Left renal pelvis (tissue), 4 donors: ENCODE measurements at regions not wholly inside any gene's neighbourhood (a gene's known extent, or its start where the extent isn't known, plus 50 kb on each side); places are given as distances from the start of the nearest gene placed in this dataset.

Source experiments
- DNase-seq, 4 donors: peaks; one replicate each; pipeline ENCODE4 v3.0.0-alpha.2; 2013; ENCODE audit warnings: low read depth in 4 of 4, low spot score in 3 of 4

DNA sequence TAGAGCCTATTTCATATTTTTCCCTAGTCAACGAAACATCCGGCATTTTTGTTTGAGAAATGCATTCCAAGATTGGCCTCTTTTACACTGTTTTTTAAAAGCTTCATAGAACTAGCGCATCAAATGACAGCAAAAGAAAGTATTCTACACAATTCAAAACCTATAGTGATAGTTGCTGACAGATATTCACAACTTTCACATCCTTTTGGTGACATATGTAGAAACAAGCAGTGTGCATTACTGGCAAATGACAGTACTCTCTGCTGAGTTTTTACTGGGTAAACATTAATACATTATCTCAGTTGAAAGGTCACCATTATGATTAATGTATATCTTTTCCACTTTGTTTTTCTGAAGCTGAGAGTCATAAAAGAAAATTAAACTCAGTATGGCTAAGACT is 135.4 kb upstream of the RGS18 start:
- DNase-seq: no peak

DNA sequence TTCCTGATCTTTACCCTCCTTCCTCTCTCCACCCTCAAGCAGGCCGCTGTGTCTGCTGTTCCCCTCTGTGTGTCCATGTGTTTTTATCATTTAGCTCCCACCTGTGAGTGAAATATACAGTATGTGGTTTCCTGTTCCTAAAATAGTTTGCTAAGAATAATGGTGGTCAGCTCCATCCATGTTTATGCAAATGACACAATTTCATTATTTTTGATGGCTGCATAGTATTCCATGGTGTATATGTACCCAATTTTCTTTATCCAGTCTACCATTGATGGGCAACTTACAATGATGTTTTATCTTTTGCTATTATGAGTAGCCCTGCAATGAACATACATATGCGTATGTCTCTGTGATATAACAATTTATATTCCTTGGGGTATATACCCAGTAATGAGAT is 133.4 kb upstream of the RGS18 start:
- DNase-seq: no peak

DNA sequence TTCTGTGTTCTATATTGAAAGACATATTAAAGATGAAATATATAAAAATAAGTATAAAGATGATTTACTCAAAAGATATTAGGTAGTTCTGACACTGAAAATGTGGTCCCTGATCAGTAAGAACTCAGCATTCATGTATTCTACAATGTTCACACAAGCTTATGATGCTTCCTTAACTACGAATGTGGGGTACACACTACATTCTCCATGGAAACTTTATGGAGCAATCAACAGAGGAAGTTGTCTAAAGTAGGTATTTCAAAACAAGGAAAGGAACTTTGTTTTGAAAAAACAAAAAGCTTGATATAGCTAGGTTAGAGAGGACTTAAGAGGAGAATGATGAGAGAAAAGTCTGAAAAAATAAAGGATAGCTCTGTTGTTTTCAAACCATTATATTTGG is 119.7 kb upstream of the RGS18 start:
- DNase-seq: no peak

DNA sequence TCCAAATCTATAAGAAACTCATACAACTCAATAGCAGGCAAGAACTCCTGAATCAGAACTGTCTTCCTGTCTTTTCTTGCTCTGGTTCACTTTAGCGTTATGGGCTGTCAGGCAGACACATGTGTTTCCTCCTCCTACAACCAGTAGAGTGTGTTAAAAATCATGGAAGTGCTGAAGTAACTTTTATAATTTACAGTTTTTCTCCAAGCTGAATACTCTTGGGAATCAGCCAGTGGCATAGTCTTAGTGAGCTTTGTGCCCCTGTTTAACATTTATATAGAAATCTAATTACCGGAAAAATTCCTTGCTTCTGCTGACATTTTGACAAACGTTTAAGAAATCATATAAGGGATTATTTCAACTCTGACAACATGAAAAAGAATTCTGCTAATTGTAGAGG is 113.1 kb upstream of the RGS18 start:
- DNase-seq: no peak

DNA sequence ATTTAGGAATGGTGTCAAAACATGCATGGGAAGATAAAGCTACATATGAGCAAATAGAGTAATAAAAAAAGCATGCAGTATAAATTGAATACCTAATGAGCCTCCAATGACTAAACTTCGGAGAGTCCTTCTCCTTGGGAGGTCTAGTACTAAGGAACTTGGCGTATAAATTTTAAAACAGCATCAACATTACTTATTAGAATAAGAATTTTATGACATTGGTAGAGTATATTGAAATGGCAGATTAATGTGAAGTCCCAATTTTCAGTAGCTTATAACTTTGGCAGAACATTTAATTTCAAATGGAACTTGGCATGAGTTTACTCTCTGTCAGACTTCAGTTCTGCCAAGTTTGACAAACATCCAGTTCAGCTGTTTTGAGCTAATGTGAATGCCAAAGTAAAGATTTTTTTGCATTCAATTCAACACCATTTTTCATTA is 104.7 kb upstream of the RGS18 start:
- no peak for DNase-seq

DNA sequence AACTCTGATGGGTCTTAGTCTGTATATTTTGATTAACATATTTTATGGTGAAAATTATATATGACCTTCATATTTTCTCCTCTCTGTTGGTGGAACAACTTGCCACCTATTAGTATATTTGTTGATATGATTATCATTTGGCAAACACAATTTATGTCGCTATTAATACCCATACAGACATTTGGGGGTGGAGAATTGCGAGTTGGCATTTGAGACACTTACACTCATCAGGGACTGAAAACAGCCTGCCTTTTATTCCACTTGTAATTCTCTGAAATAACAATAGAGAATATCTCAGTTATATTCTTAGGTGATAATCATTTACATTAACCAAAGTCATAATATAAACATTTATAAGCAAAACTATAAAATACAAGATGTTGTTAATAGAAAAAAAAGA is 100.5 kb upstream of the RGS18 start:
- no peak for DNase-seq

DNA sequence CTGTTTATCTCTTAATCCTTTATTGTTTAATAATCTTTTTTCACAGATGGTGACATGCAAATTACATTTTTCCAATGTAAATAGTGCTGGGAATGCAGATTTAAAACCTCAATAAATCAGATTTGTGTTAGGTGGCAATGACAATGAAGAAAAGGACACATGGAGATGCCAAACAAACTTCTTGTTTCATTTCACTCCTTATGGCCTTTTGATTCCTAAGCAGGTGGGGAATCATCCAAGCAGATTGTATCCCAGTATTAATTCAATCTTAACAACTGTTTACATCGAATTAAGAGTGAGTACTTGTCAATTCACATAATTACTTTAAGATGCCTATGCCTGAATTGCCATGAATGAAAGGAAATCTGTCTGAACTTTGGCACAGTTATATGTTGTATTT is 98.9 kb upstream of the RGS18 start:
- no peak for DNase-seq

DNA sequence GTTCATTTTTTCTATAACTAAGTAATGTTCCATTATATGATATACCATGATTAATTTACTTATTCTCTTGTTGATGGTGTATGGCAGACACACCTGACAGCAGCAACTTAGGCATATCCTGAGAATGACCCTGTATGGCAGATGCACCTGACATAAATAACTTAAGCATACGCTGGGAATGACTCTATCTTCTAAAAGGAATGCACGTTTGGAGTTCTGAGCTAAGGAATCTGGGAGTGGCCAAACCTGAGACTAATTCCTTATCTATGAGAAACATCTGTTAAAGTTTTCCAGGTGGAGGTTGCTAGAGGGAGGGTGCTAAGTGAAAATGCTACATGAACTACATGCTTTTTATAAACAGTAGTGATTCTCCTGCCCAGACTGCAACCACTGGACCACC is 96.7 kb upstream of the RGS18 start:
- DNase-seq: no peak

DNA sequence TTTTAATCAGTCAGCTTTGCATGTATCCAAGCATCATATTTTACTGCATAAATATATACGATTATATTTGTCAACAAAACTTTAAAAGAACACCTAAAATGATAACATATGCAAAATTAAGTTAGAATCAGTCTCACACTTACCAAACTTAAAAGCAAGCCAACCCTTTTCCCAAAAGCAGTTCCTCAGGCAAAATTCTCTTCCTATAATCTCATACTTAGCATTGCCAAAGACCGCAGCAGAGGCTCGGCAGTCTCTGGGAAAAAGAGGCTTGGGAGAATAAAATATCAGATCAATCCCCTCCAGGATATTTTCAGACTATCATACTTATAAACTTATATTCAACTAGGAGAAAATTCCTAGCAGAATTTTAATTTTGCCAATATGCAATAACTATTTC is 93.2 kb upstream of the RGS18 start:
- no peak for DNase-seq

DNA sequence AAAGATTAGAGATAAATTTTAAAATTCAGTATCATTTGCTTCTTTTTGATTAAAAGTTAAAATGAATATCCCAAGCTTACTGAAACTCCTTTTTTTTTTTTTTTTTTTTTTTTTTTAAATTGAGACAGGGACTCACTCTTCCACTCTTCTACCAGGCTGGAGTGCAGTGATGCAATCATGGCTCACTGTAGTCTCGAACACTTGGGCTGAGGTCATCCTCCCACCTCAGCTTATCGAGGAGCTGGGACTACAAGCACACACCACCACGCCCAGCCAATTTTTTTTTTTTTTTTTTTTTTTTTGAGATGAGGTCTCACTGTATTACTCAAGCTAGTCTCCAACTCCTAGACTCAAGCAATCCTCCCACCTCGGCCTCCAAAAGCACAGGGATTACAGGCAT is 92.1 kb upstream of the RGS18 start:
- DNase-seq: no peak

DNA sequence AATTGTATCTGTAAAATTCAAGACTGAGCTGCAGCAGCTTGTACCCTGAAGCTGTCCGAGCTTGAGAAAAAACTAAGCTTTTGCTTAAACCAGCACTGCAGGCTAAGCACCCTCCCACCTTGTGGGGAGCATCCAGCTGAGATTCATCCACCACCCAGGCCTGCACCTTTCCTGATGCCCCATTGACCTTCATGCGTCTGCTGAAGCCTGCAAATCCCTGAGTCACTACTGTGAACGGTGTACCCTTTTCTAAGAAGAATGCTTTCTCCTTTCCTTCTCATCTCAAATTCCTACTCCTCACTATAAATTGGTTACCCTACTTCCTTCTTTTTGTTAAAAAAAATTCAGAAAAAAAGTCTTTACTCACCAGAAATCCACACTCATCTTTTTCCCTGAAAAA is 90.9 kb upstream of the RGS18 start:
- DNase-seq: no peak

DNA sequence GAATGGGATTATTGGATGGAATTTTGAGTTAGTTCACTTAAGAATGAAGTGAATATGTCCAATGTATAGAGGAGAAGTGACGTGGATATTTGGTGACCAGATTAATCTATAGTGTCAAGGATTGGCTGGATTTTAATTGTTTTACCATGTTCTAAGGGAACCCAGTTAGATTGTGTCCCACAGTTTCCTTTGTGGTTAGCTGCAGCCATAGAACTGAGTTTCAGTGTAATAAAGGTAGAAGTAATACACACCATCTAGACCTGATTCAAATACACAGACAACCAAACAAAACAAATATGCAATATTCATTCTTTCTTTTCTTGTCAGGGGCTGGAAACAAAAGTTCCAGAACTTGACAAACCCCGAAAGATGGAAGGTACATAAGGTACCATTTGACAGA is 88.0 kb upstream of the RGS18 start:
- DNase-seq: no peak

DNA sequence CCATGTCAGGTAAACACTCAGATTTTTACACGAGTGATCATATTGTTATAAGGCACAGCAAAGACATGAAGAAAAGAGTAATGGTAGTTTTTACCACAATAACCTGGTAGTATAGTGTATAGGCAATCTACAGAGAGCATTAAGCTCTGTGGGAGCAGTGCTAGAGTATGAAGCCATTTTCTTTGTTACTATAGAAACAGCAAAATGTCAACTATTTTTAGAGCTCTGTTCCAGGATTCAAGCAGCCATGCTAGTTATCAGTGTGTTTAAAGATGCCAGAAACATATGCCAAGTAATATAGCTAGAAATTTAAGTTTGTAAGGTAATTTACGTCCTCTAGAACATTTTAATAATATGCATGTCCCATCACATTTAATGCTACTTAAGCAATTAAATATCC is 77.6 kb upstream of the RGS18 start:
- no peak for DNase-seq

DNA sequence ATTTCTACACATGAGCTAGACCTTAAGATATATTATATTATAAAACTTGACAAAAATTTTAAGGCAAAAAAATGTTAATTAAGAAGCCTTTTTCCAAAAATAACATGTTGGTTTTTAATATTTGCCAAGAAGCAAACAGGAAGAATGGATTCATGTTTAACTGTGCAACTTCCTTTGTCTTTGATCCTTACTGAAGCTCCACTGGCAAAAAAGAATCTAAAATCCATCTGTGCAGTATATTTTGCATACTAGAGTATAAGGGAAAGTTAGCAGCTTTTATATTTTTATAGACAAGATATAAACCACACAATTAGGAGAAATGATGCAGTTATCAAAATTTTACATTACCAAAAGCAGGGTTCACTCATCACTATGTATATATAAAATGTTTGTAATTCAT is 76.9 kb upstream of the RGS18 start:
- no peak for DNase-seq

DNA sequence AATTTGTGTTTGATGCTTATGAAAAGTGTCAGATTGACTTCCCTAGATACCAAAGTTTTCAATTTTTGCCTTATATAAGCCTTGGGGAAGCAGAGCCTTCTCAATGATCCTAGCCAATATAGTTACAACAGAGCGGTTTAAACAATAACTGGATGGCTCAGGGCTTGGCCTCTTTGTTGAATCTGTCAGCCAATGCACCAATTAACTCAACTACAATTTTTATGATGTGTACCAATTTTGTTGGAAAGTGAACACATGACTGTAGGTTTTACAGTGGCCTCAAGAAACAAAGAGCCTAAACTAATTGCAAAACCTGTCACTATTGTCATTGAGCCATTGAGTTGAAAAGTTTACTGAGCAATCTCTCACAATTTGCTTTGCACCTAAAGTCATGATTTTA is 71.6 kb upstream of the RGS18 start:
- DNase-seq: no peak

DNA sequence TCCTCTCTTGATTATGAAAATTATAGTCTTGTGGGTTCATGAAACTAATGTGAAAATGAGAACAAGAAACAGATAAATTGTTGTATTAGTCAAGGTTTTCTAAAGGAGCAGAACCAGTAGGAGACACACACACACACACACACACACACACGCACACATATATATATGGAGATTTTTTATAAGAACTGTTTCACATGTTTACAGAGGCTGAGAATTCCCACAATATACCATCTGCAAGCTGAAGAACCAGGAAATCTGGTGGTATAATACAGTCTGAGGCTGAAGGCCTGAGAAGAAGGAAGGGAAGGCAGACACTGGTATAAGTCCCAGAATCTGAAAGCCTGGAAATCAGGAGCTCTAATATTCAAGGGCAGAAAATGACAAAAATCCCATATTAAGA is 70.9 kb upstream of the RGS18 start:
- DNase-seq: no peak

DNA sequence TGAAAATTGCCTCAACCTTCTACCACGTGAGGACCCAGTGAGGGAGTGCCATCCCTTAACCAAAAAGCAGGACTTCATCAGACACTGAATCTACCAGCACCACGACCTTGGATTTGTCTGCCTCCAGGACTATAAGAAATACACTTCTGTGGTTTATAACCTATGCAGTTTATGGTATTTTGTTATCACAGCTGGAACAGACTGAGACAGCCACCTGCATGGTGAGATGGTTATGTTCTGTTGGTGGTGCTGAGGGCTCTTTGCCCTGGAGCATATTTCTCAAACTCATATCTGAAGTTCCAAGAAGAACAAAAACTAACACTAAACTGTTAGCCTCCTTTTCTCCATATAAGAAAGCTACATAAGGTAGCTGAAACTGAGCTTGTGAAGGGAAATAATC is 69.8 kb upstream of the RGS18 start:
- DNase-seq: no peak

DNA sequence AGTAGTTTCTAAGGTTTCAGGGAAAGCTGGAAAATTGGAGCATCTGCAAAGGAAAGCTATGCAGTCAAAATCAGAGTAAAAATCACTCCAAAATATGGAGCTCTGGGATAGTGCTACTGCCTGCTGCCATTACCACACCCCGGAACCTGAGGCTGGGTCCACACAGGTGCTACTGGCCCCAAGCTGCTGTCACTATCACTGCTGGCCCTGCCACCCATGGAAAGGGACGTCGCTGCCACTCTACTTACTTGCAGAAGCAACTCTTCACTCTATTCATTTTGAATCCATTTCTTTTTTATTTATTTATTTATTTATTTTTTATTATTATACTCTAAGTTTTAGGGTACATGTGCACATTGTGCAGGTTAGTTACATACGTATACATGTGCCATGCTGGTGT is 60.3 kb upstream of the RGS18 start:
- DNase-seq: no peak

DNA sequence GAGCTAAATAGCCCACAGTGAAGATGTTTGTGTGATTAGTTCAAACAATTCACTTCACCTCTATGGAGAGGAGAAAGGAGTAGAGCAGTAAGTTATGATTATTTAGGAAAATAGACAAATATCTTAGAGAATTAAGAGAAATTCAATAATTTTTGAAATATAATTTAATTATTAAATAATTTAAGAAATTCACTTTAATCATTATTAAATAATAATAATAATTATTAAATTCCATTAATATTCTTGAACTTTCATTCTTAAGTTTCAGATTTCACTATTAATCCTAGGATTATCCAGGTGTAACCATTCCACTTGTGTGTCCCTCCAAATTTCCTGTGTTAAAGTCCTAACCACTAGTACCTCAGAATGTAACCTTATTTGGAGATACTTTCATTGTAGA is 58.9 kb upstream of the RGS18 start:
- no peak for DNase-seq

DNA sequence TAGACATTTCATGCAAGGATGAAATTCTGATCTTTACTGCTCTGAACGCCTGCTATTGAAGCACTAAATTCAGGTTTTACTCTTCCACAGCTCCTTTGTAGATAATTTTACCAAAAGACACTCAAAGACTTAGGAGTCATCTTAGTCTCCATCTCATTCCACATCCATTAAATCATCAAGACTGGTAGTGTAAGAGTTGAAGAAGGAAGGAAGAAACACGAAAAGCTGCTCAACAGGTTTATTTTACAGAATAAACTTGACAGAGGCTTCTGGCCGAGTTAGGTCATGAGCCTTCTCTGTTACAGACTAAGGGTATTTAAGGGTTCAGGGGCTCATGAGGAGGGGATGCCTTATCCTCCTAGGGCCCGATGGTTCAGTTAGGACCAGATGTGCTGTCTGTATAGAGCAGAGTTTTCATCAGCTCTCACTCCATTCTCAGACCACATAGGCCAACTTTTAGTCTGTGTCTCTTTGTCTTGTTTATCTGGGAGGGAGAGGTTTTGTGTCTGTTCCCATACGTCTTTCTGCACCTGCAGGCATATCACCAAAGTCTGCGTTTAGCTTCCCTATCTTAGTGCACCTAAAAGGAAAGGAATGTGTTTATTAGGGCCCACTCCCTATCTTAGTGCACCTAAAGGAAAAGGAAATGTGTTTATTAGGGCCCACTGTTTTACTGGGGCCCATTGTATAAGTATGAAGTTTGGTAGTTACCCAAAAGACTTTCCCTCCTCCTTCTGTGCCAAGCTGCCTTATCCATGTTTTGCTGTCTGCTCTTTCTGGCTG is 57.4 kb upstream of the RGS18 start:
- no peak for DNase-seq

DNA sequence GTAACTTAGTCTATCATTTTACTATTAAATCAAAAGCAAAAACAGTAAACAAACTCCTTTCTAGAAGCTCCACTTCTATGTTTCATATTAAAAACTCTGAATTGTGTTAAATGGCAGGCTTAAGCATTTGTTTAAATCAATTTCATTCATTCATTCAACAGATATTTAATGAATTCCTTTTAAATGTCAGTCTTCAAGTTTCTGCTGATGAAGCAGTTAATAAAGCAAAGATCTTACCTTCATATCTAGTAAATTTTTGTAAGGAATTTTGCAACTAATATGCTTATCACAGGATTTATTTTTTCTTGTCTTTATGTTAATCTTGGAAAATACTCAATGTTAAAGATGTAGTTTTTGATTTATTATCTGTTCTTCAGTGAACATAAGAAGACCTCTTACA is 54.1 kb upstream of the RGS18 start:
- no peak for DNase-seq

DNA sequence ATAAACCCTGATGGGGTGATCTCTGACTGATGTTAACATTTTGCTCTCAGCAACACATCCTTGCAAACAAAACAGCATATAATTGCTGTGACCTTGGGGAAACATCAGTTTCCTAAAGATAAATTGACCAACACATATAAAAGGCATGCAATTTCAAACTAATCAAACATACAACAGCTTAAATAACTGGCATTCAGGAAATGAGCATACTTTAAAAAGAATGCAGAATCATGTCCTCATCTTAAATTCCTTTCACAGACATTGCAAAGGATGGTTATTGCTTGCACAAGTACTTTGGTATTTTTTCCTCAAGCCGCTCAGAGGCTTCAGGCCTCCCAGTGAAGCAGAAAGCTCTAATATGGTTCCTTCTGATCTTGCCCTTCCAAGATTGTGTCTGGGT is 53.4 kb upstream of the RGS18 start:
- DNase-seq: no peak

DNA sequence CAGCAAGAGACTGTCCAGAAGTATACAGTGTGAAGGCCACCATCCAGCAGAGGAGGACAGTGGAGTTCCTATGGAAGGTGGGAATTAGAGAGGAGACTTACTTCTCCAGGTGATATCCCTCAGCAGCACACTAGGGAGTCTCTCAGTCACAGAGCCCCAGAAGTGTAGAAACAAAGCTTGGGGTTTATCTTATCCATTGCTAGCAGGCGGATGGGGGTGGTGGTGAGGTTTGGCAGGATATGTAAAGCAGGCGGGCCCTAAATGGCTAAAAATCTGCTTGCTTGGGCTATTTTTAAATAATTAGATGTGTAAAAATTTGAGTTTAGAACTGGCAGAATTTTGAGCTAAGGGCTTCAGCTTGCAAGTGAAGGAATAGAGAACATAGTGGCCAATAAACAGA is 50.1 kb upstream of the RGS18 start:
- DNase-seq: no peak
